T-helper 2 cell treated with Interferon-gamma antibody and Interleukin-4, amounts not matched to agents 5 μg/mL and 100 μg/mL, for 36 hours (primary cell): ENCODE measurements at regions not wholly inside any gene's neighbourhood (a gene's known extent, or its start where the extent isn't known, plus 50 kb on each side); places are given as distances from the start of the nearest gene placed in this dataset.

ENCODE experiments used
- DNase-seq: peaks from one replicate; pipeline ENCODE4 v3.0.0; 2021; ENCODE audit warnings: low spot score
- H3K27ac Mint-ChIP-seq: one replicate; pipeline ENCODE4 v1.8.0; 2021; ENCODE audit warnings: mild to moderate bottlenecking, mixed read lengths
- H3K27me3 Mint-ChIP-seq: one replicate; pipeline ENCODE4 v1.8.0; 2021; ENCODE audit warnings: low read depth, mixed read lengths
- H3K36me3 Mint-ChIP-seq: one replicate; pipeline ENCODE4 v1.8.0; 2021; ENCODE audit warnings: low read depth, mixed read lengths
- H3K4me1 Mint-ChIP-seq: one replicate; pipeline ENCODE4 v1.8.0; 2021; ENCODE audit warnings: low read depth, mixed read lengths
- H3K4me3 Mint-ChIP-seq: one replicate; pipeline ENCODE4 v1.8.0; 2022; ENCODE audit warnings: mild to moderate bottlenecking, moderate library complexity, mixed read lengths
- H3K9me3 Mint-ChIP-seq: one replicate; pipeline ENCODE4 v1.8.0; 2021; ENCODE audit warnings: mixed read lengths

DNA sequence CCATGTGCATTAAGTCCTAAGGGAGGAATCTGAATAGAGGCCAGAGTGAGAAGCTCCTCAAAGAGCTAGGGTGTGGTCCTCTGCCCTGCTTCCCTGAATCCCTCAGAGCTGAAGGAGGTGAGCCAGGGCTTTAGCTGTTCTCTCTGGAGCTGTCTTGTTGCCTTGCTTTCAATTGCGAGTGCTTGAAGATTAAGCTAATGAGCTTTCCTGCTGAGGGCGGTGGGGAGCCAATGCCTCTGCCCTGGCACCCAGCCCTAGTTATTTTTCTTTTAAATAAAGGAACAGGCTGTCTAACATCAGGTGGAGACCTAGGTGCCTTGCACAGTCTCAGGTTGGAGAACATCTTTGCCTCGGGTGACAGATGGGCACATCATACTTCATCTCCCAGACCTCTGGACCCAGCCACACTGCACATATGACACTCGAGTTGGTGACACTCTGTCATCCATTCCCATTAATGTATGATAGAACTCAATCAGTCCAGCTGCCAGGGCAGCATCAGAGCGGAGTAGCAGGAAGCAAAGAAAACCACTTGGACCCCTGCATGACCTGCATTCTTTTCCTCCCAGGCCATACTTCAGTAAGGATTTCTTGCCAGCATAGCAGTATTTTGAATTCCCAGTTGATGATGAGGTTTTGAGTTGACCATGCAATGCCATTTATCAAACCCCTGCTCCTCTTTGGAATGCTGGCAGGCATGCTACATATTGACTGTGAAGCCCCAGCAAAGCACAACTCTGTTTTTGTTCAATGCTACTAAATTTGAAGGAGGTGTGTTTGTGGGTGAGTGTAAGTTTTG, 292.7 kb downstream of the RNF144A start:
- H3K27ac Mint-ChIP-seq: no peak overlapping the region

DNA sequence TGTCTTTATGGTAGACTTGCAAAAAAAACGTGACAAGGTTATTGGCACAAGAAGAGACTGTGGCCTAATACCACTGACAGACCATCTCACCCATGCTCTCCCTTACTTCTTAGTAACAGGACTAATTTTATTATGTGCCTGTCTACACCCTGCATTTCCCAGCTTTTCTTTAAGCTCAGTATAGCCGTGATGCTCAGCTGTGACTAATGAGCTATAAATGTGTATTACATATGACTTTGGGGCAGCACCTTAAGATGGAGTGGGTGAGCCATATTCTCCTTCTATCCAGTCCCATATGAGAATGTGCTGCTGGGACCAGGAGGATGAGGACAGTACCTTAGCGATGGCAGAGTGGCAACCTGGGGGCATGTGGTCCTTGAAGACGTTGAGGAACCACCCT, 293.5 kb downstream of the RNF144A start:
- Mint-ChIP-seq H3K4me1 (no peaks in the 10 kb centered on the region), H3K27ac (no peak overlapping the region), H3K27me3 (no peaks in the 10 kb centered on the region), H3K36me3 (no peaks in the 10 kb centered on the region), H3K9me3 (no peaks in the 10 kb centered on the region), H3K4me3 (no peak overlapping the region)
- DNase-seq: no peak

More for the DNA sequence above, 292.7 kb downstream of the RNF144A start:
- DNase-seq: no peak
- no peak overlapping the region for H3K4me3 Mint-ChIP-seq
- no peaks in the 10 kb centered on the region for H3K27me3 Mint-ChIP-seq
- no peaks in the 10 kb centered on the region for H3K4me1 Mint-ChIP-seq
- H3K36me3 Mint-ChIP-seq: no peaks in the 10 kb centered on the region
- no peaks in the 10 kb centered on the region for H3K9me3 Mint-ChIP-seq

DNA sequence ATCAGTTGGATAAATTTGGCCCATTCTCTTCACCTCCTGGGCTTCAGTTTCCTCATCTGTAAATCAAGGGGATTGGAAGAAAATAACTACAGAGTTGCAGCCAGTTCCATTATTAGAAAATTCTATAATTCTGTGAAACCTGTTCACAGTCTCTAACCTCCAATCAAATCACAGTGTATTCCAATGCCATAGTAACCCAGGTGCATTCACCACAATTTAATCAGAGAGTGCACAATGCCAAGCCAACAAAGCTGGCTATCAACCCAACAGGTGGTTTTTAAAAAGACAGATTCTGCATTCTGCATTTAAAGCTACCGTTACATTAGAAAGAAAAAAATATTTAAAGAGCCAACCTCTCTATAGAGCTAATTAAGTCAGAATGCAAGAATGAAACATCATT, 308.6 kb downstream of the RNF144A start:
- H3K4me3 Mint-ChIP-seq: no peak overlapping the region

DNA sequence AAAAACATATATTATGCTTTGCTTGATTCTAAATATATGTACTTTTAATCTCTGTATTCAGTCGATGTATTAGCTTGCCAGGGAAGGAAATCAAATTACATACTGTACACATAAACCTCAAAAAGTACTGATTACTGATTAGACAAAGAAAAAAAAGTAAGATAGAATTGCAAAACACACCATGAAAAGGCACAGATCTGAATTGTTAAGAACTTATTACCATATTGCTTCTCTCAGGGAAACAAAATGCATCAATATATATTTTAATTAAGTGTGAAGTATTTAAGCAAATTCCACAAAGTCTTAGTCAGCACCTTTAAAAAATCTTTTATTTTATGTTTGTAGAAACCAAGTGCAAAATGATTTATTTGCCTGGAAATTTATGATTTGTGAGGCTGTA, 309.3 kb downstream of the RNF144A start:
- no peak for DNase-seq
- H3K9me3 Mint-ChIP-seq: no peaks in the 10 kb centered on the region
- H3K4me3 Mint-ChIP-seq: no peak overlapping the region
- no peaks in the 10 kb centered on the region for H3K4me1 Mint-ChIP-seq
- no peaks in the 10 kb centered on the region for H3K36me3 Mint-ChIP-seq
- peaks cover 11% of the 10 kb centered on the region for H3K27me3 Mint-ChIP-seq
- no peak overlapping the region for H3K27ac Mint-ChIP-seq

More for the DNA sequence above, 308.6 kb downstream of the RNF144A start:
- Mint-ChIP-seq H3K36me3 (no peaks in the 10 kb centered on the region), H3K4me1 (no peaks in the 10 kb centered on the region), H3K27ac (no peak overlapping the region), H3K9me3 (no peaks in the 10 kb centered on the region), H3K27me3 (peaks cover 14% of the 10 kb centered on the region)
- no peak for DNase-seq

DNA sequence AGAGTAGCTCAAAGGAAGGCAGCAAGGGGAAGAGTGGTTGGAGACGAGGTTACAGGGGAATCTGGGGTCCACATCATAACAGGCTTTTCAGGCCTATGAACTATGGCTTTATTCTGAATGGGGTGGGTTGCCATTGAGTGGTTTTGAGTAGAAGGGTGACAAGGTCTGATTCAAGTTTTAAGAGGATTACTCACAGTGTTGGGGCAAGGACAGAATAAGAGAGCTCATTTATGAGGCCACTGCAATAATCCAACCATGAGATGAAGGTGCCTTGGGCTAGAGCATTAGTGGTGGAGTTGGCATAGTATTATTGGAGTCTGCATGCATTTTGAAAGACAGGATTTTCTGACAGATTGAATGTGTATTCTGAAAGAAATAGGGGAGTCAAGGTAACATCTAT, 315.9 kb downstream of the RNF144A start:
- no peak overlapping the region for H3K27ac Mint-ChIP-seq
- H3K27me3 Mint-ChIP-seq: no peaks in the 10 kb centered on the region

DNA sequence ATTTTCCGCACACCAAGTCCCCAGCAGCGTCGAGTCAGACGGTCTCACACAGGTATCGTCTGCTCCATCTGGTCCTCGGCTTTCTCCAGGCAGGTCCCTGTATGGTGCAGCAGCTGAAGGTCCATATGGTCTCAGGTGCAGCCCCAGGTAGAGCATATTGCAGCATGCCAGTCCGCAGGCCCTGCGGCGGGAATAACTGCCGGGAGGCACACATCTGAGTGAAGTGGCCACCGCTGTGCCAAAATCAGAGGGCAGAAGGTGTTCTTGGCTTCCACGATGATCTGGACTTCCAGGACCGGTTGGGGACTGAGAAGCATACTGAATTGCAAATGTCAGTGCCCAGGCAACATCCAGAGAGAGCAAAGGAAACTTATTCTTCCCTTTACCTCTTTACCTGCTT, 320.3 kb downstream of the RNF144A start:
- DNase-seq: no peak
- H3K27me3 Mint-ChIP-seq: no peaks in the 10 kb centered on the region
- H3K4me1 Mint-ChIP-seq: peaks cover 2% of the 10 kb centered on the region
- H3K9me3 Mint-ChIP-seq: no peaks in the 10 kb centered on the region
- no peak overlapping the region for H3K4me3 Mint-ChIP-seq
- no peak overlapping the region for H3K27ac Mint-ChIP-seq
- no peaks in the 10 kb centered on the region for H3K36me3 Mint-ChIP-seq

More for the DNA sequence above, 315.9 kb downstream of the RNF144A start:
- Mint-ChIP-seq H3K4me3 (no peak overlapping the region), H3K9me3 (no peaks in the 10 kb centered on the region), H3K4me1 (no peaks in the 10 kb centered on the region), H3K36me3 (no peaks in the 10 kb centered on the region)
- DNase-seq: no peak

DNA sequence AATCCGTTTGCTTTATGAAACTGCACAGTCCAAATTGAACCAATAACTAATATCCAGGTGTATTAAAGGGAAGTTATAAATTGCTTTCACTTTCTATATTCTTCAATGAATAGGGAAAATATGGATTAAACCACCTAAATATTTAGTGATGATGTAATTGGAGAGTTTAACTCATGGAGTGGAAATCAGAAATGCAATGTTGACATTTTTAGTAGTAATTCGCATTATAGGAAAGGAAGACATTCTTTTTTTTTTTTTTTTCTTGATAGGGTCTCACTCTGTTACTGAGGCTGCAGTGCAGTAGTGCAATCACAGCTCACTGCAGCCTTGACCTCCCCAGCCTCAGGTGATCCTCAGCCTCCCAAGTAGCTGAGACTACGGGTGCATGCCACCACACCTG, 321.9 kb downstream of the RNF144A start:
- Mint-ChIP-seq H3K4me3 (no peak overlapping the region), H3K27ac (no peak overlapping the region), H3K36me3 (no peaks in the 10 kb centered on the region), H3K27me3 (no peaks in the 10 kb centered on the region), H3K9me3 (no peaks in the 10 kb centered on the region), H3K4me1 (peaks cover 4% of the 10 kb centered on the region)
- no peak for DNase-seq

DNA sequence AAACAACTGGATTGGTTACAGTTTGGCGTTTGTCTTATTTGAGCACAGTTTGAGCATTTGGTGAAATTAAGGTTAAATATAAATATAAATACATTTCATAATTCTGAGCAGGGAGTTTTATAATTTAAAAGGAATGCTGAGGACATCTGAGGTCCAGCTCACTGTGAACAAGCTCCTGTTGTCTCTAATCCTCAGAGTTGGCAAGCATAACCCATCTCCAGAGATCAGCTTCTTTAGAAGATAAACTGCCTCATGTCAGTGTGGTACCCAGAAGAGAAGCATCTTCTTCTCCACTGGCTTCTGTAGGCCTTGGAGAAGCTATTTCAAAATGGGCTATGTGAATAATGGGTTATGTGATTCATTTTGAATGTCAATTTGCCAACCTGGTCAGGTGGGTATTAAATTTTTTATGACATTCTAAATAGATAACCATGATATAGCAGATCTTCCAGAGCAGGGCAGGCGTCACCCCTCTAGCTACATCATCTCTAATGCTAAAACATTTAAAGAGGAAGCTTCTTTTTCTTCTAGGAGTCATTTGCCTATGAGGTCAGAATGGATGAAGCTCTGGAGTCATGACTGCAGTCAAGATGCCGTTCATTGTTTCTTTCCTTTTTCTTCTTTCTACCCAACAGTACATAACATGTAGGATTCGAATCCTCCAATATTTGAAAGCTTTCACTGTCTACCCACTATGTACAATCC, 324.0 kb downstream of the RNF144A start:
- Mint-ChIP-seq H3K27ac (no peak overlapping the region), H3K4me1 (peaks cover 4% of the 10 kb centered on the region), H3K4me3 (no peak overlapping the region), H3K27me3 (no peaks in the 10 kb centered on the region), H3K9me3 (no peaks in the 10 kb centered on the region), H3K36me3 (no peaks in the 10 kb centered on the region)
- no peak for DNase-seq

DNA sequence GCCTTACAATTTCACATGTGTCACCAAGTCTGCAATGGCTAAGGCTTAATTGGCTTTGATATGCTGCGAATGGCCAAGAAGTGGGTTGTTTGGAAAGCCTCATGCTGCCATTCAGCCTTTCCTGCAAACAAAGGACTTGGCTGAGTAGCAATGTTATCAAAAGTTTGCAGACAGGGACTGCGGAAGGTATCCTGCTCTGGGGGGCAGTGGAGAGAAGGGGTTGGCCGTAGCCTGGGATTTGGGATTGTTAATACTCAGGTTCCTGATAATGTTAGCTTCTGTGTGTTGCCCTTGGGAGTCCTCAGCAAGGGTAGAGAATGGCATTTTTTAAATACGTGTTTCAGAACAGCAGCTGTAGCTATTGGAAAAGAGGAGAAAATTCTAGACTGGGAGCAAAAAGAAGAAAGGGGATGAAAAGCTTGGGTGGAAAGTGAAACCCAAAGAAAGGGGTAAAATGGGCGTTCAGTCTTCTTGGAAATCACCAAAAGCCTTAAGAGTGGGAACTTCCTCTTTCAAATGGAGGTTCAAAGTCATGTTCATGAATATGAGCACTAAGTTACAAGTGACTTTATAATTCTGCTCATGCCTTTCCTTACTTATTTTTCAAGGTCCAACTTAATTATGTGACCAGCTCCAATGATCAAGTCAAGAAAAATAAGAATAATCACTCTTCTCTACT, 325.1 kb downstream of the RNF144A start:
- no peak overlapping the region for H3K27ac Mint-ChIP-seq
- H3K36me3 Mint-ChIP-seq: no peaks in the 10 kb centered on the region
- H3K27me3 Mint-ChIP-seq: no peaks in the 10 kb centered on the region
- H3K9me3 Mint-ChIP-seq: no peaks in the 10 kb centered on the region
- H3K4me1 Mint-ChIP-seq: peaks cover 4% of the 10 kb centered on the region
- no peak for DNase-seq
- no peak overlapping the region for H3K4me3 Mint-ChIP-seq

DNA sequence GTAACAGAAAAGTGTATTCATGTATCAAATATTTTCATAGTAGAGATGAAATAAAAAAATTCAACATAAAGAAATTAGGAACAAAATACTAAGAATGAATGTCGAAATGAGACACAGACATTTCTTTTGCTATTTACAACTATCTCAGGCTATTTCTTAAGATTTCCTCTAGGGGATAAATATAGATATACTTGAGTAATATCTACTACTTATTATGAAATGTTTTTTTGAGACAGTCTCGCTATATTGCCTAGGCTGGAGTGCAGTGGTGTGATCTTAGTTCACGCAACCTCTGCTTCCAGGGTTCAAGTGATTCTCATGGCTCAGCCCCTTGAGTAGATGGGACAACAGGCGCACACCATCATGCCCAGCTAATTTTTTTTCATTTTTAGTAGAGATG, 326.1 kb downstream of the RNF144A start:
- no peak for DNase-seq
- Mint-ChIP-seq H3K4me1 (peaks cover 4% of the 10 kb centered on the region), H3K27me3 (no peaks in the 10 kb centered on the region), H3K4me3 (no peak overlapping the region), H3K27ac (no peak overlapping the region), H3K9me3 (no peaks in the 10 kb centered on the region), H3K36me3 (no peaks in the 10 kb centered on the region)

DNA sequence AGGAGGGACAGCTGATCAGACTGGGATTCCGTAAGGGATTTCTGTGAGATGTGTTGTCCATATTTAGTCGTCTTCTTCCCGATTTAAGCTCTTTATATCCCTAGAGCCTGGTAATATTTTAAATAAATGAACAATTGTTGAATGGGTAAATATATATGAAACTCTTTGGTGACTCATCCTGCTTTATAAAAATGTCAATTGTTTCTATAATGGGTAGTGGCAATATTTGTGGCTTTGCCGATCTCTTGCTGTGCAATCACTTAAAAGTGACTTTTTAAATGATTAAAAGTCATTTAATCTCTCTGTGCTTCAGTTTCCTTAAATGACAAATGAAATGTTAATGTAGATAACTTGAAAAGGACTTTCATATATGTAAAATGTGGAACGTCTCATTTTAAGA, 339.2 kb downstream of the RNF144A start:
- Mint-ChIP-seq H3K27ac (no peak overlapping the region), H3K9me3 (no peaks in the 10 kb centered on the region), H3K4me3 (no peak overlapping the region), H3K4me1 (no peaks in the 10 kb centered on the region), H3K27me3 (peaks cover 9% of the 10 kb centered on the region), H3K36me3 (no peaks in the 10 kb centered on the region)
- DNase-seq: no peak

DNA sequence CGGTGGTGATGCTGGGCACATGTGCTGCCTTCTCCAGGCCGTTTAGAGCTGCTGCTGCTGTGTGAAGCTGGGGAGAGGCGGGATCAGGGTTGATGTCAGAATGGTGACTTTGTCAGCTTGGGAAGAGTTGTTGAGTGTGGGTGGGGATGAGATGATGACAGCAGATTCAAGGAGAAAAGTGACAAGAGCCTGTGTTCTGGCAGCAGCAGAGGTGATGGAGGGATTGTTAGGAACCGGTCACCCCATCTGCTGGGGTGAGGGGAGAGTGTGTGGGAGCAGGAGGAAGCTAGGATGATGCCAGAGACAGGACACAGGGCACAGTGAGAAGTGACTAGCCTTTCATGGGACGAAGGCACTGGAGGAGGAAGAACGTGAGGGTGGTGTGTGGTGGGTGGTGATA, 345.5 kb downstream of the RNF144A start:
- Mint-ChIP-seq H3K36me3 (no peaks in the 10 kb centered on the region), H3K4me3 (no peak overlapping the region), H3K4me1 (peaks cover 3% of the 10 kb centered on the region), H3K9me3 (no peaks in the 10 kb centered on the region), H3K27me3 (peaks cover 6% of the 10 kb centered on the region), H3K27ac (no peak overlapping the region)
- DNase-seq: no peak

DNA sequence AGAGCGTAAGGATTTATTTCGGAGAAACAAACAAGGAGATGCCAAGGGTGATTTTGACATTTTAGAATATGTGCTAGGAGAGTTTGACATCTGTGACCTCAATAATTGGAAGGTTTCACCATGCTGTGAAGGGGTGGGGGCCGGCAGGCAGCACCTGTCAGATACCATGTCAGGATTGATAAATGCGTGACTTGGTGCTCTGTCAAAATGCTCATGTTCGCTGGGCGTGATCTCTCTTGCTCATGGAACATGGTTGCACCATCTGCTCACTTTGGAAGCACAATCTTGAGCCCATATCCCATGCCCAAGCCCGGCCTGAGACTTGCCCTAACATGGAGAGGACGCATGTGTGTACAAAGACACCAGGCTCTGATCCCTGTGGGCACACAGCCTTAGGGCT, 347.6 kb downstream of the RNF144A start:
- no peaks in the 10 kb centered on the region for H3K9me3 Mint-ChIP-seq
- peaks cover 6% of the 10 kb centered on the region for H3K27me3 Mint-ChIP-seq
- no peaks in the 10 kb centered on the region for H3K36me3 Mint-ChIP-seq
- H3K4me3 Mint-ChIP-seq: no peak overlapping the region
- DNase-seq: no peak
- peaks cover 3% of the 10 kb centered on the region for H3K4me1 Mint-ChIP-seq
- no peak overlapping the region for H3K27ac Mint-ChIP-seq

DNA sequence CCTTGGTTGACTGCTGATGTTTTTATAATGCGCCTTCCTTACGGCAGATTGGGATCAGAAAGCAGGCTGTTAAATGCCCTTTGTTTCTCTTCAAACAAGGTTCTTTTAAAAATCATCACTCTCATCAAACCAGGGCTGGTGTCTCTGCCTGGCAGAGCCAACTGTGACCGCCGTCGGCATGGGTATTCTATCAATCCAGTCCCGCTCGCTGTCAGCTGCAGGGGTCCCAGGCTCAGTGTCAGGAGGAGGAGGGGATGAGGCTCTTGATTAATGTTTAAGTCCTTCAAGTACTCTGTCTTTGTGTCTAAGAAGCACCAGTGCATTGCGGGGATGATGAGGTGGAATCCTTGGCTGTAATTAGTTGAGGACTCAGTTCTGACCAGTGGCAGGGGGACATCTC, 348.1 kb downstream of the RNF144A start:
- Mint-ChIP-seq H3K36me3 (no peaks in the 10 kb centered on the region), H3K4me1 (peaks cover 3% of the 10 kb centered on the region), H3K27me3 (peaks cover 6% of the 10 kb centered on the region)

More for the DNA sequence above, 348.1 kb downstream of the RNF144A start:
- no peak for DNase-seq
- Mint-ChIP-seq H3K27ac (no peak overlapping the region), H3K4me3 (no peak overlapping the region), H3K9me3 (no peaks in the 10 kb centered on the region)
